SU-DHL-6 (cell line): ENCODE measurements at regions not wholly inside any gene's neighbourhood (a gene's known extent, or its start where the extent isn't known, plus 50 kb on each side); places are given as distances from the start of the nearest gene placed in this dataset.

Experiments used
- H2AFZ ChIP-seq: fragments of 200-600 bp; sonication (generic); 2 replicates; pipeline ENCODE4 v1.6.1; 2014; ENCODE audit warnings: low read depth, mild to moderate bottlenecking, moderate library complexity, mixed read lengths, antibody characterized with exemption, low read length; ENCODE audit not compliant: severe bottlenecking
- H3F3A ChIP-seq: fragments of 200-600 bp; shearing (Covaris generic); 2 replicates; pipeline ENCODE4 v1.6.0; 2016; ENCODE audit warnings: antibody characterized with exemption, mild to moderate bottlenecking; ENCODE audit not compliant: insufficient read depth
- H3K27ac ChIP-seq: fragments of 200-600 bp; sonication (generic); 2 replicates; pipeline ENCODE4 v1.5.1; 2016; ENCODE audit warnings: low read depth, mild to moderate bottlenecking, low read length, moderate library complexity, mixed read lengths
- H3K27me3 ChIP-seq: fragments of 200-600 bp; sonication (generic), shearing (Covaris generic); 2 replicates; pipeline ENCODE4 v1.6.0; 2014; ENCODE audit warnings: mild to moderate bottlenecking, low read length
- H3K36me3 ChIP-seq: fragments of 200-600 bp; sonication (generic); 2 replicates; pipeline ENCODE4 v1.6.1; 2014; ENCODE audit warnings: mild to moderate bottlenecking, low read length, mixed read lengths
- H3K4me2 ChIP-seq: fragments of 300-600, 200-600 bp; shearing (Covaris generic), sonication (generic); 2 replicates; pipeline ENCODE4 v1.6.0; 2014; ENCODE audit warnings: low read length, low read depth, mild to moderate bottlenecking; ENCODE audit not compliant: poor library complexity, severe bottlenecking
- H3K4me3 ChIP-seq: fragments of 200-600 bp; sonication (generic); 2 replicates; pipeline ENCODE4 v1.5.1; 2014; ENCODE audit warnings: antibody characterized with exemption, low read length, mild to moderate bottlenecking, mixed read lengths; ENCODE audit not compliant: insufficient read depth, poor library complexity, severe bottlenecking
- H3K79me2 ChIP-seq: fragments of 200-600 bp; sonication (generic); 2 replicates; pipeline ENCODE4 v1.6.1; 2014; ENCODE audit warnings: mild to moderate bottlenecking, low read length, moderate library complexity; ENCODE audit not compliant: insufficient read depth
- H3K9ac ChIP-seq: fragments of 200-600 bp; sonication (generic); 2 replicates; pipeline ENCODE4 v1.7.0; 2014; ENCODE audit warnings: mild to moderate bottlenecking, low read length
- H3K9me2 ChIP-seq: fragments of 200-600 bp; sonication (generic); replicated peaks from 2 replicates; pipeline ENCODE4 v1.6.1; 2014; ENCODE audit warnings: low read length; ENCODE audit not compliant: insufficient read depth
- H3K9me3 ChIP-seq: fragments of 200-600 bp; sonication (generic); 2 replicates; pipeline ENCODE4 v1.6.1; 2014; ENCODE audit warnings: low read length, mixed read lengths; ENCODE audit not compliant: insufficient read depth
- H4K20me1 ChIP-seq: fragments of 200-600 bp; sonication (generic); 2 replicates; pipeline ENCODE4 v1.6.1; 2014; ENCODE audit warnings: low read depth, mild to moderate bottlenecking, antibody characterized with exemption, low read length, moderate library complexity, mixed read lengths
- CTCF ChIP-seq: fragments of 200-600 bp; sonication (generic); IDR thresholded peaks from one replicate; pipeline ENCODE4 v1.5.1; 2017; ENCODE audit warnings: antibody characterized with exemption, mild to moderate bottlenecking, low read length, moderate library complexity; ENCODE audit not compliant: insufficient read depth, poor library complexity, severe bottlenecking
- EZH2phosphoT487 ChIP-seq: fragments of 200-600 bp; sonication (generic), shearing (Covaris generic); conservative IDR thresholded peaks from 2 replicates; pipeline ENCODE4 v1.6.1; 2018; ENCODE audit warnings: mild to moderate bottlenecking, antibody characterized with exemption, low read length, moderate library complexity, mixed read lengths

DNA sequence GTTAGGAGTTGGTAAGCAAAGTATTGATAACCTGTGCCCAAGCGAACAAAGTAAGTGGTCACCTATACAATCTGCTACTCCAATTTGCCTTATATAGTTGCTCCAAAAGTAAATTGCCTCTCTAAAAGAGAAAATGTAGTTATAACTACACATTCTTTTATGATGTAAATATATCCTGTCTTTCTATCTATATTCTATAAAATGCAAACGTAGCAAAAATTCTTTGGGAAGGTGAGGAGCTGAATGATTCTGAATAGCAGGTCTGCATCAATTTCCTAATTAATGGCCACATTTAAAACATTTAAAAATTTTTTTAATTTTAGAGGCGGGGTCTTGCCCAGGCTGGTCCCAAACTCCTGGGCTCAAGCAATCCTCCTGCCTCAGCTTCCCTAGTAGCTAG, 64.2 kb upstream of the ASIP start:
- H2AFZ ChIP-seq, result no peak overlapping the region
- H3K27me3 ChIP-seq, result no peaks in the 10 kb centered on the region
- no peaks in the 10 kb centered on the region for H3K36me3 ChIP-seq
- no peak overlapping the region for H3K4me3 ChIP-seq
- no peaks in the 10 kb centered on the region for H4K20me1 ChIP-seq
- no peaks in the 10 kb centered on the region for H3F3A ChIP-seq
- no peaks in the 10 kb centered on the region for H3K9me2 ChIP-seq
- no peak overlapping the region for H3K4me2 ChIP-seq
- TF ChIP-seq EZH2phosphoT487 (no peak), CTCF (no peak)
- no peaks in the 10 kb centered on the region for H3K79me2 ChIP-seq
- H3K9ac ChIP-seq, result no peak overlapping the region
- no peak overlapping the region for H3K27ac ChIP-seq
- H3K9me3 ChIP-seq, result no peaks in the 10 kb centered on the region

- Histone ChIP-seq H3K4me3 (no peak overlapping the region), H3K9me2 (no peaks in the 10 kb centered on the region), H3F3A (no peaks in the 10 kb centered on the region), H3K27ac (no peak overlapping the region), H3K79me2 (no peaks in the 10 kb centered on the region), H3K4me2 (no peak overlapping the region), H3K27me3 (no peaks in the 10 kb centered on the region), H3K9me3 (no peaks in the 10 kb centered on the region), H4K20me1 (no peaks in the 10 kb centered on the region), H3K9ac (no peak overlapping the region), H2AFZ (no peak overlapping the region), H3K36me3 (no peaks in the 10 kb centered on the region)
- TF ChIP-seq CTCF (no peak), EZH2phosphoT487 (no peak)
Measured at GRCh38 chr20:34179637-34180360, 61.4 kb upstream of the ASIP start.

GRCh38 chr20:34180460-34181120, 60.6 kb upstream of the ASIP start:
- H2AFZ ChIP-seq, result no peak overlapping the region
- no peaks in the 10 kb centered on the region for H3K9me3 ChIP-seq
- no peaks in the 10 kb centered on the region for H4K20me1 ChIP-seq
- H3K4me2 ChIP-seq, result no peak overlapping the region
- no peak overlapping the region for H3K9ac ChIP-seq
- no peak overlapping the region for H3K27ac ChIP-seq
- no peak for TF ChIP-seq CTCF
- no peak for TF ChIP-seq EZH2phosphoT487
- H3K36me3 ChIP-seq, result no peaks in the 10 kb centered on the region
- no peak overlapping the region for H3K4me3 ChIP-seq
- no peaks in the 10 kb centered on the region for H3K27me3 ChIP-seq
- no peaks in the 10 kb centered on the region for H3K9me2 ChIP-seq
- no peaks in the 10 kb centered on the region for H3K79me2 ChIP-seq
- H3F3A ChIP-seq, result no peaks in the 10 kb centered on the region
